GM13977 (cell line): ENCODE measurements at regions not wholly inside any gene's neighbourhood (a gene's known extent, or its start where the extent isn't known, plus 50 kb on each side); places are given as distances from the start of the nearest gene placed in this dataset.

Experiments
- DNase-seq: peaks from one replicate; pipeline ENCODE4 v3.0.0; 2012; ENCODE audit warnings: low spot score
- in situ Hi-C: fragments of 300-500 bp; cut with MboI; formaldehyde crosslinking; loops from one replicate; pipeline ENCODE4 v1.12.0; 2022; ENCODE audit warnings: low sequenced_read_pairs, low pct_unique_long_range_greater_than_20kb, mixed read lengths, inconsistent platforms; ENCODE audit not compliant: unreplicated experiment
- TF ChIP-seq, protein P1 (sequence below): IDR thresholded peaks from 2 replicates; pipeline ENCODE4 v1.5.1; 2012; ENCODE audit warnings: mild to moderate bottlenecking, control low read depth; ENCODE audit not compliant: insufficient read depth; ENCODE audit errors: extremely low read depth, missing control alignments

DNA sequence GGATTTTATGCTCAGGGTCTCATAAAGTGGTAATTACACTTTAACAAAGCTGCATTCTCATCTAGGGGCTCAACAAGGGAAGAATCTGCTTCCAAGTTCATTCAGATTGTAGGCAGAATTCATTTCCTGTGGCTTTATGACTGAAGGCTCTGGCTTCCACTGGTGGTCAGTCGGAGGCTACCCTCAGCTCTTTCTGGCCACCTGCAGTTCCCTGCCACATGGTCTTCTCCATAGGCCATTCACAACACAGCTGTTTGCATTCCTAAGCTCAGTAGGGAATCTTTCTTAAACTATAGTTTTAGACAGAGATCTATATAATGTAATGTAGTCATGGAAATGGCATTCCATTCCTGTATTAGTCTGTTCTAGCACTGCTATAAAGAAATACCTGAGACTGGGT is 973.0 kb upstream of the SLIT2 start:
- TF ChIP-seq, protein P1, sequence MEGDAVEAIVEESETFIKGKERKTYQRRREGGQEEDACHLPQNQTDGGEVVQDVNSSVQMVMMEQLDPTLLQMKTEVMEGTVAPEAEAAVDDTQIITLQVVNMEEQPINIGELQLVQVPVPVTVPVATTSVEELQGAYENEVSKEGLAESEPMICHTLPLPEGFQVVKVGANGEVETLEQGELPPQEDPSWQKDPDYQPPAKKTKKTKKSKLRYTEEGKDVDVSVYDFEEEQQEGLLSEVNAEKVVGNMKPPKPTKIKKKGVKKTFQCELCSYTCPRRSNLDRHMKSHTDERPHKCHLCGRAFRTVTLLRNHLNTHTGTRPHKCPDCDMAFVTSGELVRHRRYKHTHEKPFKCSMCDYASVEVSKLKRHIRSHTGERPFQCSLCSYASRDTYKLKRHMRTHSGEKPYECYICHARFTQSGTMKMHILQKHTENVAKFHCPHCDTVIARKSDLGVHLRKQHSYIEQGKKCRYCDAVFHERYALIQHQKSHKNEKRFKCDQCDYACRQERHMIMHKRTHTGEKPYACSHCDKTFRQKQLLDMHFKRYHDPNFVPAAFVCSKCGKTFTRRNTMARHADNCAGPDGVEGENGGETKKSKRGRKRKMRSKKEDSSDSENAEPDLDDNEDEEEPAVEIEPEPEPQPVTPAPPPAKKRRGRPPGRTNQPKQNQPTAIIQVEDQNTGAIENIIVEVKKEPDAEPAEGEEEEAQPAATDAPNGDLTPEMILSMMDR: no peak
- in situ Hi-C loops: no loop called here
- DNase-seq: no peak

DNA sequence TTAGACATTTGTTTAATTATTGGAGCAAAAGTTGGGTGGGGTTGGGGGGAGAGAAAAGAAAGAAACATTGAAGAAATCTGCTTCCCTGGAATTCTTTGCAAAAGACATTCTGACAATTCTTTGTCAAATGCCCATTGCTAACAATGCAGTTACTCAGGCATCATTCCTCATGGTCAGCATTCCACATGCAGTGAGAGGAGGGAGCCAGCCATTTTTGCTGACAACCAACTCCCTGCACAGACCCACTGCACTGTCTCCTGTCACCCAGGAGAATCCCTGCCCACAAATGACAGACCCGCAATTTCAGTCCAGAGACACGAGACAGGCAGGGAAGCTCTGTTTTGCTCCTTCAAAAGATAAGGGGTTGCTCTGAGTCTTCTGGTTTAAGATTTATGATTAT is 985.1 kb upstream of the SLIT2 start:
- TF ChIP-seq, protein P1: no peak
- in situ Hi-C loops: no loop called here
- DNase-seq: no peak

DNA sequence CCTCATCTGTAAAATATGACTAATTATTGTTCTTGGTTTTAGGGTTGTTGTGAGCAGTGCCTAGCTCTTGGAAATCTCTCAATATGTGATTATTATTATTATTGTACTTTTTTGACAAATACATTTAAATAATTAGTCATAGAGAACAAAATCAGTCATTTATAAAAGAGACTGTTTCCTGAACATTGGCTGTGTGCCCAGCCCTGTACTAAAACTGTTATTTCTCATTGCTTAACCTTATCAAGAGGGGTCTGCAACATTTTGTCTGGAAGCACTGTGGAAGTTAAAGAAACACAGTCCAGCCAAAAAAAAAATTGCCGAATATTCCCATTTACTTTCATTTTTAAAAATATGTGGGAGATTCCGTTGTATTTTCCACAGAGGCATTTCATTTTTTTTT is 989.2 kb upstream of the SLIT2 start:
- in situ Hi-C loops: no loop called here
- DNase-seq: no peak
- TF ChIP-seq, protein P1: no peak

DNA sequence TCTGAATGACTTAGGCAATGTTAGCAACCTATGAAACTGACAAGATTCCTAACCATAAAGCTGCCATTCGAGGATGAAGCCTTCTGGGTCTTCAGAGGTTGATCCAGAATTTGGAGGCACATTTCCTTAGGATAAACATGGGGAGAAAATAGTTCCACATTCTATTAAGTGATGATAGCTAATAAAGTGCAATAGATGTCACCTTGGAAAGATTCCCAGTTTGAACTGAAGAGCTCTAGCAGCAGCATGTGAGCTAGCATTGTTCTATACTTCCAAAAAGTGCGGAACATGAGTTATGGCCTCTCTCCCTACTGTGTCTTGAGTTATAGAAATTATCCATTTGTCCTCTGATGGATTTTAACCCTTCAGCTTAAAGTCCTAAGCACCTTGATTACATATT is 991.4 kb upstream of the SLIT2 start:
- in situ Hi-C loops: no loop called here
- TF ChIP-seq, protein P1: no peak
- no peak for DNase-seq

DNA sequence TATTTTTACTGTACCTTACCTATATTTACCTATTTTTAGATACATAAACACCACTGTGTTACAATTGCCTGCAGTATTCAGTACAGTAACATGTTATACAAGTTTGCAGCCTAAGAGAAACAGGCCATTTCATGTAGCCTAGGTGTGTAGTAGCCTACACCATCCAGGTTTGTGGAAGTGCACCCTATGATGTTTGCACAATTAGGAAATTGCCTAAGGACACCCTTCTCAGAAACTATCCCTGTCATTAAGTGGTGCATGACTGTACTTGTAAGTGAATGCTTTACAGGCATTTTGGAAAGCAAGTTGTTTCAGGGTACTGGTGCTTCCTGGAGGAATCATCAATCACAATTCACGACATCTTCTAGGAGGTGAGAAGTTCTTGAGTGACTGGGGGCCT is 991.8 kb upstream of the SLIT2 start:
- in situ Hi-C loops: no loop called here
- TF ChIP-seq, protein P1: no peak

DNA sequence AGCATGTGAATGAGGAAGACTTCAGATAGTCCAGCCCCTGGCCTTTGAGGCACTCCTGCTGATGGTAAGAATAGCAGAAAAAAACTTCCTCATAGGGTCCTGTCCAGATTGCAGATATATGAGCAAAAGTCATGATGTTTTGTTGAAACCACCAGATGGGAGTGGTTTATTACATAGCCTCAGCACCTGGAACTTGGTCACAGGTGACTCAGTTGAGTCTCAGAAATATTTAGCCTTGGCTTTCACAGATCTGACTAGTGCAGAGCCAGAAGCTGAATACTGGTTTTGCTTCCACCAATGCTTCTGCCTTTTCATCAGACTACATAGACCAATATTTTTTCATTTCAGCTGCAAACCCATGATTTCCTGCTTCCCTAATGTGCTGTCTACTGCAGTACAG is 994.9 kb upstream of the SLIT2 start:
- in situ Hi-C loops: no loop called here
- no peak for DNase-seq
- TF ChIP-seq, protein P1: no peak

More for the DNA sequence above, 991.8 kb upstream of the SLIT2 start:
- DNase-seq: no peak

DNA sequence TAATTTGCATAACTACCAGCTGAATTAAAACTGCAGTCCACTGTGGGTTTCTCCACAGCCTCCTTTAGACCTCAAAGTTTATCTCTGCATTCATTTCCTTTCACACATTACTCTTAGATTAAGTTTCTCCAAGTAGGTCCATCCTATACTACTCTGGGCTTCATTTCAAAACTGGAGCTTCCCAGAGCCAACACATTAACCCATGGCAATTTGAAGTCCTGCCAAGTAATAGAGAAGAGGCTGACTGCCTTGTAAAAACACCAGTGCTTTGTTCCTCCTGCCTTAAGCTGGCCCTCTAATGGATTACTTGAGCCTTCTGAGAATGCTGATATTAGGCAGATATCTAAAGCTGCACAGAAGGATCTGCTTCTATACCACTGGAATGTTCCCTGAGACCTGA is 997.2 kb upstream of the SLIT2 start:
- no peak for DNase-seq
- TF ChIP-seq, protein P1: no peak
- in situ Hi-C loops: no loop called here
